Panc1 (cell line): ENCODE measurements at regions not wholly inside any gene's neighbourhood (a gene's known extent, or its start where the extent isn't known, plus 50 kb on each side); places are given as distances from the start of the nearest gene placed in this dataset.

Experiments
- CTCF ChIP-seq: fragments of 450-650 bp; IDR thresholded peaks from 2 replicates; pipeline ENCODE4 v1.5.1; 2017; ENCODE audit warnings: mild to moderate bottlenecking
- SIN3A ChIP-seq: IDR thresholded peaks from 2 replicates; pipeline ENCODE4 v1.6.1; 2012; ENCODE audit warnings: low read depth, mild to moderate bottlenecking, low read length, moderate library complexity, borderline replicate concordance; ENCODE audit not compliant: insufficient read depth

GRCh38 chr11:87437844-87438223, 400.1 kb downstream of the TMEM135 start:
- no peak for TF ChIP-seq CTCF
- TF ChIP-seq SIN3A = no peak
